NT2/D1 (cell line): ENCODE measurements at regions not wholly inside any gene's neighbourhood (a gene's known extent, or its start where the extent isn't known, plus 50 kb on each side); places are given as distances from the start of the nearest gene placed in this dataset.

ENCODE experiments used
- SUZ12 ChIP-seq: IDR thresholded peaks from 2 replicates; pipeline ENCODE4 v1.6.1; 2011; ENCODE audit not compliant: insufficient read length, insufficient read depth; ENCODE audit errors: extremely low read depth
- ZNF274 ChIP-seq: IDR thresholded peaks from 2 replicates; pipeline ENCODE4 v1.6.1; 2011; ENCODE audit warnings: mild to moderate bottlenecking, low read depth, low read length

- TF ChIP-seq SUZ12 (no peak), ZNF274 (no peak)
Measured at GRCh38 chrX:97751735-97752134, 868.0 kb downstream of the RPA4 start.
